ENCODE measurements at regions not wholly inside any gene's neighbourhood (a gene's known extent, or its start where the extent isn't known, plus 50 kb on each side); places are given as distances from the start of the nearest gene placed in this dataset.
"Not testable (repeated sequence)": the region's sequence is repeated elsewhere in the genome, so short reads cannot be mapped to it uniquely, and the experiment has no call there.

- intact Hi-C loops (cut with DNase I; ENCODE audit: low total_unique reads), result no loop called here
- no peak overlapping the region for H3K4me3 ChIP-seq
- no peaks in the 10 kb centered on the region for H3K36me3 ChIP-seq
- DNase-seq (ENCODE audit: low spot score in 2 of 2), result no peak
- H3K27me3 ChIP-seq, result peaks cover 0 to under 1% of the 10 kb centered on the region in 2 donors
- peaks cover 0 to 6% of the 10 kb centered on the region in 2 donors for H3K4me1 ChIP-seq
- H3K27ac ChIP-seq, result no peak overlapping the region
- no peaks in the 10 kb centered on the region for H3K9me3 ChIP-seq
- TF ChIP-seq POLR2A (IDR thresholded peaks at IDR 0.05) (no peak), POLR2AphosphoS5 (IDR thresholded peaks at IDR 0.05) (no peak)
These were observed 49.9 kb upstream of the CAPRIN1 start for GRCh38 chr11:34001557-34002064.

GRCh38 chr11:33999393-33999792 lies 52.1 kb upstream of the CAPRIN1 start:
- Histone ChIP-seq H3K27ac (no peak overlapping the region), H3K27me3 (peaks cover 0 to 3% of the 10 kb centered on the region in 2 donors), H3K4me1 (peaks cover 0 to 6% of the 10 kb centered on the region in 2 donors), H3K36me3 (no peaks in the 10 kb centered on the region), H3K9me3 (no peaks in the 10 kb centered on the region), H3K4me3 (no peak overlapping the region)
- no peak for DNase-seq (ENCODE audit: low spot score in 2 of 2)
- intact Hi-C loops (cut with DNase I; ENCODE audit: low total_unique reads), result no loop called here
- no peak for TF ChIP-seq POLR2AphosphoS5 (IDR thresholded peaks at IDR 0.05)
- TF ChIP-seq CTCF (IDR thresholded peaks at IDR 0.05), result no peak
- TF ChIP-seq POLR2A (IDR thresholded peaks at IDR 0.05), result no peak

- Histone ChIP-seq H3K9me3 (no peaks in the 10 kb centered on the region), H3K27ac (no peak overlapping the region), H3K27me3 (peaks cover 0 to 3% of the 10 kb centered on the region in 2 donors), H3K36me3 (no peaks in the 10 kb centered on the region), H3K4me3 (no peak overlapping the region), H3K4me1 (peaks cover 0 to 6% of the 10 kb centered on the region in 2 donors)
- intact Hi-C loops (cut with DNase I; ENCODE audit: low total_unique reads), result no loop called here
- no peak for DNase-seq (ENCODE audit: low spot score in 2 of 2)
- TF ChIP-seq POLR2A (IDR thresholded peaks at IDR 0.05) (no peak), CTCF (IDR thresholded peaks at IDR 0.05) (no peak), POLR2AphosphoS5 (IDR thresholded peaks at IDR 0.05) (no peak)
These were observed 53.8 kb upstream of the CAPRIN1 start for GRCh38 chr11:33997584-33998251.

- H3K36me3 ChIP-seq, result no peaks in the 10 kb centered on the region
- H3K27me3 ChIP-seq, result peaks cover 0 to 3% of the 10 kb centered on the region in 2 donors
- intact Hi-C loops (cut with DNase I; ENCODE audit: low total_unique reads), result no loop called here
- no peaks in the 10 kb centered on the region for H3K9me3 ChIP-seq
- H3K4me1 ChIP-seq, result peaks cover 0 to 6% of the 10 kb centered on the region in 2 donors
- peak; percentile 54 to 58 for DNase-seq (ENCODE audit: low spot score in 2 of 2)
- peak in 1 of 3 donors; percentile 42 for TF ChIP-seq POLR2AphosphoS5 (IDR thresholded peaks at IDR 0.05)
- no peak for TF ChIP-seq POLR2A (IDR thresholded peaks at IDR 0.05)
- peak; percentile 65 to 84 (median 83) for TF ChIP-seq CTCF (IDR thresholded peaks at IDR 0.05)
- peak overlapping the region in 2 of 3 donors; percentile 4 to 9 for H3K4me3 ChIP-seq
- H3K27ac ChIP-seq, result no peak overlapping the region
These were observed 54.8 kb upstream of the CAPRIN1 start for GRCh38 chr11:33996498-33997454.

- TF ChIP-seq POLR2AphosphoS5 (IDR thresholded peaks at IDR 0.05), result no peak
- no peak for TF ChIP-seq POLR2A (IDR thresholded peaks at IDR 0.05)
- no peak for TF ChIP-seq CTCF (IDR thresholded peaks at IDR 0.05)
- Histone ChIP-seq H3K36me3 (no peaks in the 10 kb centered on the region), H3K27ac (no peak overlapping the region), H3K27me3 (peaks cover 0 to 3% of the 10 kb centered on the region in 2 donors), H3K9me3 (no peaks in the 10 kb centered on the region), H3K4me1 (peaks cover 0 to 6% of the 10 kb centered on the region in 2 donors), H3K4me3 (no peak overlapping the region)
- no peak for DNase-seq (ENCODE audit: low spot score in 2 of 2)
- intact Hi-C loops (cut with DNase I; ENCODE audit: low total_unique reads), result no loop called here
These were observed 56.6 kb upstream of the CAPRIN1 start for GRCh38 chr11:33994937-33995336.

- H3K9me3 ChIP-seq; intact Hi-C loops (cut with DNase I; ENCODE audit: low total_unique reads); DNase-seq (ENCODE audit: low spot score in 2 of 2); H3K27me3 ChIP-seq; H3K4me1 ChIP-seq; H3K36me3 ChIP-seq; H3K27ac ChIP-seq; H3K4me3 ChIP-seq: not testable (repeated sequence)
These were observed 60.4 kb upstream of the CAPRIN1 start for GRCh38 chr11:33991136-33991535.

GRCh38 chr11:33990131-33990530 lies 61.4 kb upstream of the CAPRIN1 start:
- DNase-seq (ENCODE audit: low spot score in 2 of 2); H3K36me3 ChIP-seq; H3K9me3 ChIP-seq; H3K4me1 ChIP-seq; H3K4me3 ChIP-seq; H3K27me3 ChIP-seq; intact Hi-C loops (cut with DNase I; ENCODE audit: low total_unique reads); H3K27ac ChIP-seq: not testable (repeated sequence)
